ENCODE measurements at regions not wholly inside any gene's neighbourhood (a gene's known extent, or its start where the extent isn't known, plus 50 kb on each side); places are given as distances from the start of the nearest gene placed in this dataset.

DNA sequence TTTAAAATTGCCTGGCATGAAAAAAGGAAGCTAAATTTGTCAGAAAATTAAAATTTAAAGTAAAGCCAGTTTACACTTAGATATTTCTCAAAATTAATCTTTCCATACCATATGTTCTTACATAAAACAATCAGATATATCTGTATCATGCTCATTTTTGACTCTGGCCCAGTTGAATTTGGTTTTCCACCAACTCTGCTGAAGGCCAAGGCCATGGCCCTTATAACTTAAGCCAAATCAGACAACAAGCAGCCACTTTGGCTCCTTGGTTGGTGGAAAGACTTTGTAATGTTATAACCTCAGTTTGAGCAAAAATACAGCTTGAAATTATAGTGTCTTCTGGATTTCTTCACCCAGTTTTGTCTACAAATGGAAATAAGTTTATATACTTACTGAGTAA, 97.3 kb downstream of the CENPW start:
- no peak overlapping the region for H3K27ac ChIP-seq
- TF ChIP-seq, protein P1, sequence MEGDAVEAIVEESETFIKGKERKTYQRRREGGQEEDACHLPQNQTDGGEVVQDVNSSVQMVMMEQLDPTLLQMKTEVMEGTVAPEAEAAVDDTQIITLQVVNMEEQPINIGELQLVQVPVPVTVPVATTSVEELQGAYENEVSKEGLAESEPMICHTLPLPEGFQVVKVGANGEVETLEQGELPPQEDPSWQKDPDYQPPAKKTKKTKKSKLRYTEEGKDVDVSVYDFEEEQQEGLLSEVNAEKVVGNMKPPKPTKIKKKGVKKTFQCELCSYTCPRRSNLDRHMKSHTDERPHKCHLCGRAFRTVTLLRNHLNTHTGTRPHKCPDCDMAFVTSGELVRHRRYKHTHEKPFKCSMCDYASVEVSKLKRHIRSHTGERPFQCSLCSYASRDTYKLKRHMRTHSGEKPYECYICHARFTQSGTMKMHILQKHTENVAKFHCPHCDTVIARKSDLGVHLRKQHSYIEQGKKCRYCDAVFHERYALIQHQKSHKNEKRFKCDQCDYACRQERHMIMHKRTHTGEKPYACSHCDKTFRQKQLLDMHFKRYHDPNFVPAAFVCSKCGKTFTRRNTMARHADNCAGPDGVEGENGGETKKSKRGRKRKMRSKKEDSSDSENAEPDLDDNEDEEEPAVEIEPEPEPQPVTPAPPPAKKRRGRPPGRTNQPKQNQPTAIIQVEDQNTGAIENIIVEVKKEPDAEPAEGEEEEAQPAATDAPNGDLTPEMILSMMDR (IDR thresholded peaks at IDR 0.05) = no peak
- H3K36me3 ChIP-seq = no peaks in the 10 kb centered on the region
- H3K4me3 ChIP-seq (ENCODE audit: low read depth in 1 of 2, low read length in 1 of 2) = no peak overlapping the region
- H3K9me3 ChIP-seq = no peaks in the 10 kb centered on the region
- H3K27me3 ChIP-seq = no peaks in the 10 kb centered on the region
- no peaks in the 10 kb centered on the region for H3K4me1 ChIP-seq (ENCODE audit: control insufficient read depth in 1 of 2, insufficient read depth in 1 of 2, low read depth in 1 of 2, low read length in 1 of 2)

DNA sequence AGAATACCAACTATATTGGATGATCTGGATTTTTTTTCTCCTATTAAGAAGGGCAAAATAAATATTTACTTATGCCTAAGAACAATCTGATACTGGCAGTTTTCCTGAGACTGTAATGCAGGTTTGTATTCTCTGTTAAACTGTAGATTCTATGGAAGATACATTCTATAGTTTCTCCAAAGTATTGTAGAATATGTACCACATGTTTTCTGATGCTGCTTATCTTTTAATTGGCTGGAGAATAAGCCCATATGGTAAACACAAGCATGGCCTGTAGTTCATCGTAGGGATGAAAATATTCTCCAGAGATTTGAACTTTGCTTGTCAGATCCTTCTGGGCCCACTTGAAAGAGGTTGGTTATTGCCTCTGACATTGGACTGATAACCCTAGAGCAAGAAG, 99.1 kb downstream of the CENPW start:
- Histone ChIP-seq H3K4me1 (ENCODE audit: control insufficient read depth in 1 of 2, insufficient read depth in 1 of 2, low read depth in 1 of 2, low read length in 1 of 2) (no peaks in the 10 kb centered on the region), H3K27ac (no peak overlapping the region), H3K9me3 (no peaks in the 10 kb centered on the region), H3K4me3 (ENCODE audit: low read depth in 1 of 2, low read length in 1 of 2) (no peak overlapping the region), H3K27me3 (no peaks in the 10 kb centered on the region), H3K36me3 (no peaks in the 10 kb centered on the region)
- TF ChIP-seq, protein P1 (IDR thresholded peaks at IDR 0.05) = no peak

DNA sequence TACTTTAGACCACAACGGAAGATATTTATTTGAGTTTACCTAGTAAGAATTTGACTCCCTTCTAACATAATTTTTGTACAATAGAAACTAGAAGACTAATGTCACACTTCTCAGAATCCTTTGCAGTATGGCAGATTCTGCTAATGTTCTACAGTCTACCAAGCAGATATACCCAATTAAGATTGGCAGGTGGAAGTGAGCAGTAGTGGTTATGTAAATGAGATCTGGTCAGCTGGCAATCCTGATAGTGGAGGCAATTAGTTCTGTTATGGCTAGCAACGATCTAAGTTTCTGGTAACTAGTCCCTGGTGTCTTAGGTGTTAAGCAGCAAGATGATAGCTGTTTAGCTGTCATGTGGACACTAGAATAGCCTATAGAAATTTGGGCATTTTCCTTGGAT, 101.0 kb downstream of the CENPW start:
- H3K9me3 ChIP-seq = no peaks in the 10 kb centered on the region
- H3K4me3 ChIP-seq (ENCODE audit: low read depth in 1 of 2, low read length in 1 of 2) = no peak overlapping the region
- no peaks in the 10 kb centered on the region for H3K4me1 ChIP-seq (ENCODE audit: control insufficient read depth in 1 of 2, insufficient read depth in 1 of 2, low read depth in 1 of 2, low read length in 1 of 2)
- no peaks in the 10 kb centered on the region for H3K36me3 ChIP-seq
- no peaks in the 10 kb centered on the region for H3K27me3 ChIP-seq
- TF ChIP-seq, protein P1 (IDR thresholded peaks at IDR 0.05) = no peak
- H3K27ac ChIP-seq = no peak overlapping the region

DNA sequence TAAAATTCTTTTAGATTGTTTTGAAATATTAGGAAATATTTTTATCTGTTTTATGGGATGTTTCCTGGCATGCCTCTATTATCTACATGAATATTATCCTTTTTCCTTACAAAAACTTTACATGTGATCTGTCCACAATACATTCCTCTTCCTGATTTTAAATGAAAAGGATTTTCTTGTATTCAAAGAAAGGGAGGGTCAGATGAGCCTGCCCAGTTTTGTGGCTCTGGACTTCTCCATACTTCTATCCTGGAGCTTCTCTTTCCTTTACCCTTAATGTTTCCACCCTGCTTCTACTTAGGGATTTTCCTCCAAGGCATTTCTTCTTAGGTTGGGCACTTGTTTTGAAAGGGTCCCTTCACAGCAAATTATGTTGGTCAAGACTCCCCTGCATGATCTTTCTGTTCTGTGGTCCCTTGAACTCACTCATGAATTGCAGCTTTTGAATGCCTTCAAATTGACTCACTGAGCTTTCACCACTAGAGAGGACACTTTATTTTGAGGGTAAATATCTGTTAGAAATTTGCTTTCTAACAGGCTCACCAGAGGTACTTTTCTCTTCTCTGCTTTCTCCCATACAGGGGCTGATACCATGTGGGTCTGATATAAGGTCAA, 104.9 kb downstream of the CENPW start:
- no peaks in the 10 kb centered on the region for H3K27me3 ChIP-seq
- no peaks in the 10 kb centered on the region for H3K36me3 ChIP-seq
- no peak overlapping the region for H3K4me3 ChIP-seq (ENCODE audit: low read depth in 1 of 2, low read length in 1 of 2)
- TF ChIP-seq, protein P1 (IDR thresholded peaks at IDR 0.05) = no peak
- H3K9me3 ChIP-seq = no peaks in the 10 kb centered on the region
- no peak overlapping the region for H3K27ac ChIP-seq
- H3K4me1 ChIP-seq (ENCODE audit: control insufficient read depth in 1 of 2, insufficient read depth in 1 of 2, low read depth in 1 of 2, low read length in 1 of 2) = no peaks in the 10 kb centered on the region

DNA sequence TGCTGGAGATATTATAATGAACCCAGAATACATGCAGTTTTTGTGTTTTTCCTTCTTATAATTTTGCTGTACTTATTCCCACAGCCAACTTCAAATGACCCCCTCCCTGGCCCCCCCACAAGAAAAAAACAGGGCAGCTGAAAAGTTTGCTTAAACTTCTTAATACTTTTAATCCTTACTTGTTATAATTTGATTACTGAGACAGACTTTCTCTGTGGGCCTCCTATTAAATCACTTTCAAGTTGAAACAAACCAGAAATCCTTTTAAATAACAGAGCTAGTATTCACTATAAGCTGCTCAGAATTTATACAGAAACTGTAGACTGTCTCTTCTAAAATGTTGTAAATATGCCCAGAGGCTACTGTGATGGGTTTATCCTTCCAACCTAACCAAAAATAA, 106.3 kb downstream of the CENPW start:
- no peak overlapping the region for H3K4me3 ChIP-seq (ENCODE audit: low read depth in 1 of 2, low read length in 1 of 2)
- no peaks in the 10 kb centered on the region for H3K4me1 ChIP-seq (ENCODE audit: control insufficient read depth in 1 of 2, insufficient read depth in 1 of 2, low read depth in 1 of 2, low read length in 1 of 2)
- no peaks in the 10 kb centered on the region for H3K27me3 ChIP-seq
- TF ChIP-seq, protein P1 (IDR thresholded peaks at IDR 0.05) = no peak
- H3K9me3 ChIP-seq = no peaks in the 10 kb centered on the region
- no peak overlapping the region for H3K27ac ChIP-seq
- no peaks in the 10 kb centered on the region for H3K36me3 ChIP-seq

DNA sequence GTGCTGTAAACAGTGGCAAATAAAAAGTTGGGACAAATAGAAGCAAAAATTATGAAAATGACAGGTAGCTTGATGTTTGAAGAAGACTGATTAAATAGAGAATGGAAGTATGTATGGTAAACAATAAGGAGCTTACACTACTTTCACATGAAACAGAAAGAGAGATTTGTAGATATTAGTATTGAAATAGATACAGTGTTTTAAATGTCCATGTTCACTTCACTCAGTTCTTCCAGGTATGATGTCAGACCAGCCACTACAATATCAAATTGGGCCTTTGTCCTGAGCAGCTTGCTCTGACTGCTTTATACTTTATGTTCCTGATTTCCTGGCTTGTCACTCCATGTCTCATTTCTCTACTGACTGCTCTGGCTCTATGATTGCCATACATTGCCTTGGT, 107.5 kb downstream of the CENPW start:
- Histone ChIP-seq H3K36me3 (no peaks in the 10 kb centered on the region), H3K4me3 (ENCODE audit: low read depth in 1 of 2, low read length in 1 of 2) (no peak overlapping the region), H3K27ac (no peak overlapping the region), H3K27me3 (no peaks in the 10 kb centered on the region), H3K4me1 (ENCODE audit: control insufficient read depth in 1 of 2, insufficient read depth in 1 of 2, low read depth in 1 of 2, low read length in 1 of 2) (no peaks in the 10 kb centered on the region), H3K9me3 (no peaks in the 10 kb centered on the region)
- TF ChIP-seq, protein P1 (IDR thresholded peaks at IDR 0.05) = no peak

All from neutrophil (primary cell).